ENCODE measurements at regions not wholly inside any gene's neighbourhood (a gene's known extent, or its start where the extent isn't known, plus 50 kb on each side); places are given as distances from the start of the nearest gene placed in this dataset.
"Not testable (repeated sequence)": the region's sequence is repeated elsewhere in the genome, so short reads cannot be mapped to it uniquely, and the experiment has no call there.

- no peak for DNase-seq (ENCODE audit: low read depth)
These were observed 363.6 kb upstream of the ARPP21 start for GRCh38 chr3:35275768-35276167.

GRCh38 chr3:35276568-35276967 is 362.8 kb upstream of the ARPP21 start:
- DNase-seq (ENCODE audit: low read depth) = no peak

GRCh38 chr3:35291471-35292236 is 347.7 kb upstream of the ARPP21 start:
- no peak for DNase-seq (ENCODE audit: low read depth)

DNA sequence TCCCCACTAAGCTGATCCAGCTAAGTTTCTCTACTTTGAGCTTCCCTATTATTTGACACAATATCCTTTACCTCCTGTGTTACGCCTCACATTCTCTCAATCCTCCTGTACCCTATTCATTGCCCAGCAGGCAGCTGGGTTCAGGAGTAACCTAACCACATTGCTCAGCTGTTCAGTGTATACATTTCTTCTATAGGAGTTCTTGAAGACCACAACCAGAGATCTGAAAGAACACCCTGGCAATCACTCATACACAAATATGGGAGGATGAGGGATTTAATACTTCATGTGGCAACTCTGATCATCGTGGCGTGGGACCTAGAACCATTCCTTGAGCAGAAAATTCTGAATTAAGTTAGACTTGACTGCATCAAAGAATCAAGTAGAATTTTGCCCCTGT is 346.8 kb upstream of the ARPP21 start:
- DNase-seq (ENCODE audit: low read depth) = no peak

DNA sequence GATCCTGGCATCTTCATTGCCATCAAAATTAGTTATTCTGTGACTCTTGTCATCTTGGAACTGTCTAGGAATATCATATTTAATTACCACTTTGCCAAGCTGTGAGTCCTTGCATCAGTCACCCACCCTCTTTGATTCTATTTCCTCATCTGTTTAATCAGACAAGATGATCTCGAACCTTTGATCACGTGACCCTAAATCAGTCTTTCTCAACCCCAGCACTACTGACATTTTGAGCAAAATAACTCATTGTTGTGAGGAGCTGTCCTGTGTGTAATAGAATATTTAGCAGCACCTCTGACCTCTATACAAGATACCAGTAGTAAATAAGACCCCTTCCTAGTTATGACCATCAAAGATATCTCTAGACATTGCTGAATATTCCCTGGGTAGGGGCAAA is 343.4 kb upstream of the ARPP21 start:
- no peak for DNase-seq (ENCODE audit: low read depth)

DNA sequence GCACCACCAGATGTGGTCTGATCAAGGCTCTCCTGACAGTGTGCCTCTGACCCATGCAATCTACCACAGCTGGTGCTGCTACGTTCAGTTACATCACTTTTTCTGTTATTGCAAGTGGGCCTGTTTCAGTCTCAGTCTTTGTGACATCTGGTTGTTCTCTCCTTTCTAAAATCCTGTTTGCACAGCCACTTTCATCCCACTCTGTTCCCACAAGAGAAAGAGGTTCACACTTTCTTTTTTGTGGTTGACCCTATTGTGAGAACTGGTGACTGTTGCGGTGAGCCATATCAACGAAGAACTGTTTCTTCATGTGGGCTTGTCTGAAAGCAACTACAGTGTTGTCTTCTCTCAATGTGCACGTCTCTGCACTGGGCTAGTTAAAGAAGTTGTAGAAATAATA is 342.8 kb upstream of the ARPP21 start:
- DNase-seq (ENCODE audit: low read depth) = no peak

DNA sequence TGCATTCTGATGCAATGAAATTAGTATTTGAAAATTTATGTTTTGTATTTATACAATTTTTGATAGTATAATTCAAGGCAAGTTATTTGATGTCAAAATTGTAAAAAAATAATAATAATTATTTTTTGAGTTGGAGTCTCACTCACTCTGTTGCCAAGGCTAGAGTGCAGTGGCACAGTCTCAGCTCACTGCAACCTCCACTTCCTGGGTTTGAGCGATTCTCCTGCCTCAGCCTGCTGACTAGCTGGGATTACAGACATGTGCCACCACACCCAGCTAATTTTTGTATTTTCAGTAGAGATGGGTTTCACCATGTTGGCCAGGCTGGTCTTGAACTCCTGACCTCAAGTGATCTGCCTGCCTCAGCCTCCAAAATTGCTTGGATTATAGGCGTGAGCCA is 342.4 kb upstream of the ARPP21 start:
- not testable (repeated sequence) for DNase-seq (ENCODE audit: low read depth)

DNA sequence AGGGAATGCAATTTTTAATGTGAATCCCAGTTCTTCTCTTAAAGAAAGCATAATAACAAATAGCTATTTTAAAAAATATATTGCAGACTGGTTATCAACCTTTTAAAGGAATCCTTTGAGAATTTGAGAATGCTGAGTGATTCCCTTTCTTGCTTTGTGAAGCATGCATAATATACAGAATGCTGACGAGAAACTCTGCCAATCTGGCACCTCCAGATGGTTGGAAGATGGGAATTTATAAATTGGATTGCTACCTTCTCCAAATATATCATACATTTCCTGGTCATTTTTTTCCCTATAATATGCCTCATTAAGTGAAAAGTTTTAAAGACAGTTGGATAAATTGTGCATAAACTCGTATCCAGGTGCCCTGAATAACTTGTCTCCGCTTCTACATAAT is 333.9 kb upstream of the ARPP21 start:
- DNase-seq (ENCODE audit: low read depth) = no peak

GRCh38 chr3:35307296-35307695 is 332.0 kb upstream of the ARPP21 start:
- DNase-seq (ENCODE audit: low read depth) = no peak

- DNase-seq (ENCODE audit: low read depth) = not testable (repeated sequence)
These were observed 322.5 kb upstream of the ARPP21 start for GRCh38 chr3:35316841-35317240.

DNA sequence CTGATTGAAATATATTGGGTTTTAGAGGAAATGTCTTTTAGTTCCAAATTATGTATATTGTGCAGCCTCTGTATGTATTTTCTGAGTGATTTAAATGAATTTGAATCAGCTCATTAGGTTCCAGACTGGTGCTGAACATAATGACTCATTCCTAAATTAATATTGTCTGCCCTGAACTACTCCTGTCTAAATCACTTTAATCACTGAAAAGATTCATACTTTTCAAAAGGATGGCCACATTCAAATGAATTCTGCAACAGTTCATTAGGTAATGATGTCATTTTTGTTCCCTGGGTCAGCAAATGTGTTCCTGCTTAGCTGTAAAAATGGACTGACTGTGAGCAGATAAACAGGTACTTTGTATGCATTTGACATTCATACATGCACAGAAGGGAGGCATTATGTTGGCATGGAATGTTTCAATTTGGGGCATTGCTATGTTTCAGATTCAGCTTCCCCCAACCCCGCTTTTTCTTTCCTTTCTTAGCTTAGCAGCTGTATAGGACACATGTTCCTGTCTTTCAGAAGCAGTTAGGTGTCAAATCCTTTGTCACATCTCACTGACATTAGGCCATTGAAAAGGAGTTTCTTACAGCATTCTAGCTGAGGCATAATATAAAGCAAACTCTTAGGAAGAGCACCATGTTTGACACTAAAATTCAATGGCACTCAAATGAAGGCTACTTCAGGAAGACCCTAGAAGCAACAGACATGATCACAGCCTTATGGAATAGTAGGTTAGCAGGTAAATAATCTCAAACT is 318.5 kb upstream of the ARPP21 start:
- no peak for DNase-seq (ENCODE audit: low read depth)

- no peak for DNase-seq (ENCODE audit: low read depth)
These were observed 317.3 kb upstream of the ARPP21 start for GRCh38 chr3:35322070-35322469.

GRCh38 chr3:35335703-35336102 is 303.6 kb upstream of the ARPP21 start:
- no peak for DNase-seq (ENCODE audit: low read depth)

DNA sequence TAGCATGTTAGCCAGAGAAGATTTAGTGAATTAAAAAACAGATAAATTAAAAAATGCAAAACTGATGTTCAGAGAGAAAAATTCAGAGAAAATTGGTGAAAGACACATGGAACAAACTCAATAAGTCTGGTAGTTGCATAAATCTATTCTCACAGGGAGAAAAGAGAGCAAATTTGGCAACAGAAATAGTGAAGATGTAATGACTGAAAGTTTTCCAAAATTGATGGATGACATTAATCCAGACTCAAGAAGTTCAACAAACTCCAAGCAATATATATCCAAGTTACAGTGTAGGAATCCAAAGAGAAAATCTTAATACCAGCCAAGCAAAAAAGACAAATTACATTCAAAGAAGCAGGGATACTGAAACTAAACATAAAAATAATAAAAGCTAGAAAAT is 302.7 kb upstream of the ARPP21 start:
- DNase-seq (ENCODE audit: low read depth) = no peak

DNA sequence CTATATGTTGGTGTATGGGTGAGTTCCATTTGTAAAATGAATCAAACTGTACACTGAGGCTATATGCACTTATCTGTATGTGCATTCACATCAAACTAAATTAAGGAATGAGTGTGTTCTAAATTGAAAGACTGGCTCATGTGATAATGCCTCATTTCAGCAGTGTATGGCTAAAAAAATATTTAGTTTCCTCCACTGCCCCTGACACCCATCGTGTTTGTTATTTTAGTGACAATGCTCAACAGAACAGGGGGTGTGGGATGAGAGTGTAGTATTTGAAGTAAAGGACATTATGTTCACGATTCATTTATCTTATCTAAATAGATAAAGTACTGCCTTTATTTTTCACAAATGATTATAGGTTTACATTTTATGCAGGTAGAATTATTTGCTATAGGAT is 301.1 kb upstream of the ARPP21 start:
- DNase-seq (ENCODE audit: low read depth) = no peak

DNA sequence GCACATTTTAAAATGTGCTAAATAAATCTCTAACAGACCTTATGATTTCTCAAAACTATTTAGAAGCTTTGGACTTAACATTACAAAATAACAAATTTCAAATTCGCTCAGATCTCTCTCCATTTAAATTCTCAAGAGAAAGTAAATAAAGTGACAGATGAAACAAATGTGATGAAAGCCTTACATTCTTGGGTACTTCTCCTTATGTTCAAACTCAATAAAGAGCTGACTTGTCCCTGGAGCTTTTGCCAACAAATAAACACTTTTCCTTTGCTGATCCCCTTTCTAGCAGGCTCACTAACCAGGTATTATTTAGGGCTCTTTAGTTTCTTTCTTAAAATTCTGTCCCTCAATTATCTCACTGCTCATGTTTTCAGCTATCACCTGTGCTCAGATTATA is 259.1 kb upstream of the ARPP21 start:
- no peak for DNase-seq (ENCODE audit: low read depth)

- DNase-seq (ENCODE audit: low read depth) = no peak
These were observed 256.1 kb upstream of the ARPP21 start for GRCh38 chr3:35383216-35383615.

- no peak for DNase-seq (ENCODE audit: low read depth)
These were observed 255.4 kb upstream of the ARPP21 start for GRCh38 chr3:35383719-35384555.

DNA sequence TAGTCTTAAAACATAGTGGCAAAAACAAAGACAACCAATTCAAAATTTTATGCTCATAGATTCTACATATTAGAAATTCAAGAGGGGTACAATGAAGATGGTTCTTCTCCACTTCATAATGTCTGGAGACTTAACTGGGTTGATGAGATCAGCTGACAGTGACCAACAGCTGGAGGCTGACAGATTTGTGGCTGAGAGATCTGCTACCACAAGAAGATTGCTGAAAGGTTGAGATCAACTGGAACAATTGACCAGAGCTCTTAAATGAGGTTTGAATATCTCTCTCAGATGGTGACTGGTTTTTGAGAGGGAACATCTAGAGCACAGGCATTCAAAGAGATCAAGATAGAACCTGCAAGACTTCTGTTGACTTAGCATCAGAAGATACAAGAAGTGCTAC is 254.1 kb upstream of the ARPP21 start:
- DNase-seq (ENCODE audit: low read depth) = no peak

DNA sequence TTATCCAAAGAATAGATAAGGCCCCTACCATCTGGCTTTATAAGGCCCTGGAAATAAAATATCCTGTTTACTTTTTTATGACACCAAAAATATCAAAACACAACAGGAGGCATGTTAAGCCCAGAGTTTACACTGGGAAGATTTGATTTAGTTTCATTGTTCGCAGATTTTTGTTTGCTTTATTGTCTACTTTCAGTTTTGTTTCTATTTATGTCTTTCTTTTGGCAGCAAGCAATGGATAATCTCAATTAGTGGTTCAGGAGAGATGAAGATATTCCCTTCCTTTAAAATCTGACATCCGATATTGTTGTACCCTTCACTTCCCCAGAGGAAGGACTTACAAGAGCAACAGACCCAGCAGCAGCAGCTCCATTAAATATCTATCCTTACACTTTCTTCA is 249.4 kb upstream of the ARPP21 start:
- no peak for DNase-seq (ENCODE audit: low read depth)

- no peak for DNase-seq (ENCODE audit: low read depth)
These were observed 247.1 kb upstream of the ARPP21 start for GRCh38 chr3:35392187-35392586.
